ENCODE measurements at regions not wholly inside any gene's neighbourhood (a gene's known extent, or its start where the extent isn't known, plus 50 kb on each side); places are given as distances from the start of the nearest gene placed in this dataset.
"Not testable (repeated sequence)": the region's sequence is repeated elsewhere in the genome, so short reads cannot be mapped to it uniquely, and the experiment has no call there.

DNA sequence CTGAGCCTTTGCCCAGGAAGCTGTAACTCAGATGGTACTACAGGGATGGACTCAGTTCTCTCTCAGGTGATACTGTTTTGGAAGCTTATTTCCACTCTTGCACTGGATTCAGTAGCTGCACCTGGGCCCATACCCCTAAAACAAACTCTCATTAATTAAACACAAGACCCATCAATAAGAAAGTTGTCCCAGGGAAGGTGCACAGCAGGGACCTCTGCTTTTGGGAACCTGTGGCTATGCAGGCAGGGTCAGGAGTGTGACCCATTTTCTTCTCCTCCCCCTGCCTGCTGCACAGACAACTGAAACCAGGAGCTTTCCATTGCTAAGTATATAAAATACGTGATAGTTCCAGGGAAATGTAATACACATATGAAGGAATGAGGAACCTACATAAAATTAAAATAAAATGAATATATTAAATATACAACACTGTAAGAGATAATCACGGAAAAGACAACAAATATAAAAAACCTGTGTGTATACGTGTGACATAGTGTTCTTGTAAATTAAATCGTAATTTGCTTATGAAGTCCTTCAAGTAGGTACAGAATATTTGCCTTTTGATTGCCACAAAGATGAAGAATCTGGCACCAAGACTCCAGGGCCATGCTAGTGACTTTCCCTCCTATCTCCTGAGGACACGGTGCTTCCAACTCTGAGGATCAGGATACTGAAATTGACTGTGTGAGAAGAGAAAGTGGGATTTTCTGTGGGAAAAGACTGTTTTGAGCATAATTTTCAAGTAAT, 101.6 kb upstream of the GOLGA6L6 start:
- no peaks in the 10 kb centered on the region for H3K36me3 ChIP-seq (ENCODE audit: insufficient read depth, low read length)
- no peak for ATAC-seq (ENCODE audit: poor library complexity)
- no peak overlapping the region for H3K27ac Mint-ChIP-seq
- H3K36me3 Mint-ChIP-seq (ENCODE audit: low read depth), result no peaks in the 10 kb centered on the region
- peaks cover 23% of the 10 kb centered on the region for H3K27me3 Mint-ChIP-seq
- no peak overlapping the region for H3K4me3 Mint-ChIP-seq
- no peak overlapping the region for H3K27ac ChIP-seq (ENCODE audit: low read depth in 1 of 2, low read length in 2 of 2)
- TF ChIP-seq, protein P1, sequence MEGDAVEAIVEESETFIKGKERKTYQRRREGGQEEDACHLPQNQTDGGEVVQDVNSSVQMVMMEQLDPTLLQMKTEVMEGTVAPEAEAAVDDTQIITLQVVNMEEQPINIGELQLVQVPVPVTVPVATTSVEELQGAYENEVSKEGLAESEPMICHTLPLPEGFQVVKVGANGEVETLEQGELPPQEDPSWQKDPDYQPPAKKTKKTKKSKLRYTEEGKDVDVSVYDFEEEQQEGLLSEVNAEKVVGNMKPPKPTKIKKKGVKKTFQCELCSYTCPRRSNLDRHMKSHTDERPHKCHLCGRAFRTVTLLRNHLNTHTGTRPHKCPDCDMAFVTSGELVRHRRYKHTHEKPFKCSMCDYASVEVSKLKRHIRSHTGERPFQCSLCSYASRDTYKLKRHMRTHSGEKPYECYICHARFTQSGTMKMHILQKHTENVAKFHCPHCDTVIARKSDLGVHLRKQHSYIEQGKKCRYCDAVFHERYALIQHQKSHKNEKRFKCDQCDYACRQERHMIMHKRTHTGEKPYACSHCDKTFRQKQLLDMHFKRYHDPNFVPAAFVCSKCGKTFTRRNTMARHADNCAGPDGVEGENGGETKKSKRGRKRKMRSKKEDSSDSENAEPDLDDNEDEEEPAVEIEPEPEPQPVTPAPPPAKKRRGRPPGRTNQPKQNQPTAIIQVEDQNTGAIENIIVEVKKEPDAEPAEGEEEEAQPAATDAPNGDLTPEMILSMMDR (IDR thresholded peaks at IDR 0.05), result no peak
- no peak for DNase-seq
- peaks cover 6% of the 10 kb centered on the region for H3K4me1 ChIP-seq (ENCODE audit: insufficient read depth, low read length)
- intact Hi-C loops (cut with DNase I, micrococcal nuclease), result no loop called here
- no peaks in the 10 kb centered on the region for H3K9me3 ChIP-seq (ENCODE audit: control insufficient read depth in 1 of 2, insufficient read depth in 1 of 2, low read length in 2 of 2)
- H3K4me1 Mint-ChIP-seq (ENCODE audit: low read depth), result no peaks in the 10 kb centered on the region
- ChIA-PET CTCF (no interaction called here), POLR2A (no interaction called here)
- no peak overlapping the region for H3K4me3 ChIP-seq (ENCODE audit: low read length)
- no peaks in the 10 kb centered on the region for H3K9me3 Mint-ChIP-seq
- H3K27me3 ChIP-seq (ENCODE audit: control insufficient read depth in 1 of 2, insufficient read depth in 2 of 2, low read length in 2 of 2), result peaks cover 5 to 8% of the 10 kb centered on the region in 2 experiments

DNA sequence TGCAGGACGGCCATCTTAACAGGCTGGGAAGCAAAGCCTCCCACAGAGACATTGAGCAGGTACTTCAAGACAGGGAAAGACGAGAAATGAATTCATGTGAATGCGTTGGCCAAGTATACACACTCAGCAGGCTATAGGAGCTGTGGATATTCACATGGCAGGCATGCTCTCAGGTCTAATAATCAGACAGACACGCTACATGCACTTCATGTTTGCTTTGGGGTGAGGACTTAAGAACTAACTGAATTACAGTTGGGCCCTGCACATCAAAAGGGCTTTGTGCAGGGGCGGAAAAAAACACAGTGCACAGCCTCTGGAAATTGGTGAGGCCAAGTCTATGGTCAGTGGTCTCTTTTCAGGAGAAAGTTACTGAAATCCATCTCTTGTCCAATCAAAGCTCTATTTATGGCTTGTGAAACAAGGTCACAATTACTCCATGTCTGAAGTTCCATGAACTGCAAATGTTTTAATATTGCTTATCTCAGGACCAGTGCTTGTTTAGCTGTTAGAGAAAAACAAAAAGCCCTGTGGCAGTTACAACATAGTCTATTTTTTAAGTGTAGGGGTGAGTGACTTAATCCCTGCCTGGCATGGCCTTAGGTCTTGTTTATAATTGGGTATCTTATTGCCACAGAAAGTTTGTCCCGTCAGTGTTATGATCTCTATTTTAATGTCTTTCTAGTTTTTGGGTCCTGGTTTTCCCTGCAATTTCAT, 100.6 kb upstream of the GOLGA6L6 start:
- no peaks in the 10 kb centered on the region for H3K9me3 Mint-ChIP-seq
- H3K4me1 Mint-ChIP-seq (ENCODE audit: low read depth), result no peaks in the 10 kb centered on the region
- Histone ChIP-seq H3K9me3 (ENCODE audit: control insufficient read depth in 1 of 2, insufficient read depth in 1 of 2, low read length in 2 of 2) (no peaks in the 10 kb centered on the region), H3K36me3 (ENCODE audit: insufficient read depth, low read length) (no peaks in the 10 kb centered on the region), H3K27ac (ENCODE audit: low read depth in 1 of 2, low read length in 2 of 2) (no peak overlapping the region), H3K4me3 (ENCODE audit: low read length) (no peak overlapping the region), H3K4me1 (ENCODE audit: insufficient read depth, low read length) (peaks cover 6% of the 10 kb centered on the region), H3K27me3 (ENCODE audit: control insufficient read depth in 1 of 2, insufficient read depth in 2 of 2, low read length in 2 of 2) (peaks cover 5 to 8% of the 10 kb centered on the region in 2 experiments)
- TF ChIP-seq, protein P1 (IDR thresholded peaks at IDR 0.05), result no peak
- ChIA-PET POLR2A (no interaction called here), CTCF (no interaction called here)
- intact Hi-C loops (cut with DNase I, micrococcal nuclease), result no loop called here
- H3K36me3 Mint-ChIP-seq (ENCODE audit: low read depth), result no peaks in the 10 kb centered on the region
- DNase-seq (no peak), ATAC-seq (ENCODE audit: poor library complexity) (no peak)
- no peak overlapping the region for H3K27ac Mint-ChIP-seq
- H3K27me3 Mint-ChIP-seq, result peaks cover 23% of the 10 kb centered on the region
- H3K4me3 Mint-ChIP-seq, result no peak overlapping the region

DNA sequence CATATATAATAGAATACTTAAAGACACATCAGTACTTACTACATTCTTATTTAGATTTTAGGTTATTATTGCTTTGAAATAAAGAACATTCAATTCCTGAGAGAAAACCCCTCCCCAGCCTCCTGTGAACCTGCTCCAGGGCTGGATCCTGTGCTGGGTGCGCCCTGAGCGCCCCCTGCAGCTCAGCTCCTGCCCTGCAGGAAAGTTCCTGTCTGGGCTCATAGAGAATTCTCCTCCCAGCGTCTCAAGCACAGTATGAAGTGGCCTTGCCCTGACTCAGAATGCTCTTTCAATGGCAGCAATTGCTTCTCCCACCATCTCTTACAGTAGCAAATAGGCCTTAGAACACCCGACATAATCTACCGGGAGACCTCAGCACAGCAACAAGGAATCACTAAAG, 98.8 kb upstream of the GOLGA6L6 start:
- H3K4me1 ChIP-seq (ENCODE audit: insufficient read depth, low read length); H3K27ac ChIP-seq (ENCODE audit: low read depth in 1 of 2, low read length in 2 of 2); H3K4me1 Mint-ChIP-seq (ENCODE audit: low read depth); H3K36me3 Mint-ChIP-seq (ENCODE audit: low read depth); H3K4me3 ChIP-seq (ENCODE audit: low read length); H3K9me3 ChIP-seq (ENCODE audit: control insufficient read depth in 1 of 2, insufficient read depth in 1 of 2, low read length in 2 of 2); POLR2A ChIA-PET; CTCF ChIA-PET; H3K27me3 ChIP-seq (ENCODE audit: control insufficient read depth in 1 of 2, insufficient read depth in 2 of 2, low read length in 2 of 2); H3K9me3 Mint-ChIP-seq; H3K4me3 Mint-ChIP-seq; H3K27ac Mint-ChIP-seq; intact Hi-C loops (cut with DNase I, micrococcal nuclease); H3K36me3 ChIP-seq (ENCODE audit: insufficient read depth, low read length): not testable (repeated sequence)
- H3K27me3 Mint-ChIP-seq, result peaks cover 23% of the 10 kb centered on the region
- ATAC-seq (ENCODE audit: poor library complexity), result peak; percentile 86
- peak in 1 of 14 experiments; percentile 6 for DNase-seq

DNA sequence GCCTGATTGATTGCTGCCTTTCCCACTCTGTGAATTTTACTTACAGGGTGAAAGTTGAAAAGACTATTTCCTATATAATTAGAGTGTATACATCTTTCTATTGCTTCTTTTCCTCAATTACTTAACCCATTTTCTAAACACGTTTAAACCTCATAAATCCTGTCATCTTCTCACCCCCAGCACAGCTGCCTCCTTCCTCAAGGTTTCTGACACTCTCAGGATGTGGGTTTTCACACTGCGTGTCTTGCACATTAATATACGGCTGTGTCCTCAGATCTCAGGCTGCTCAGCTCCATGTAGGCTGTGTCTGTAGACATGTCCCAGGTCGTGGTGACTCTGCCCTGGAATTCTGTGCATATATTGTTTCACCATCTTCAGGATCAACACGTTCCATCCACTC, 97.6 kb upstream of the GOLGA6L6 start:
- CTCF ChIA-PET; H3K9me3 ChIP-seq (ENCODE audit: control insufficient read depth in 1 of 2, insufficient read depth in 1 of 2, low read length in 2 of 2); H3K27me3 ChIP-seq (ENCODE audit: control insufficient read depth in 1 of 2, insufficient read depth in 2 of 2, low read length in 2 of 2); POLR2A ChIA-PET; H3K27ac ChIP-seq (ENCODE audit: low read depth in 1 of 2, low read length in 2 of 2); intact Hi-C loops (cut with DNase I, micrococcal nuclease); H3K4me1 Mint-ChIP-seq (ENCODE audit: low read depth); H3K36me3 Mint-ChIP-seq (ENCODE audit: low read depth); H3K27ac Mint-ChIP-seq; H3K9me3 Mint-ChIP-seq; H3K4me3 Mint-ChIP-seq; H3K4me1 ChIP-seq (ENCODE audit: insufficient read depth, low read length); DNase-seq; H3K4me3 ChIP-seq (ENCODE audit: low read length); H3K36me3 ChIP-seq (ENCODE audit: insufficient read depth, low read length): not testable (repeated sequence)
- H3K27me3 Mint-ChIP-seq, result peaks cover 23% of the 10 kb centered on the region
- peak; percentile 43 for ATAC-seq (ENCODE audit: poor library complexity)

DNA sequence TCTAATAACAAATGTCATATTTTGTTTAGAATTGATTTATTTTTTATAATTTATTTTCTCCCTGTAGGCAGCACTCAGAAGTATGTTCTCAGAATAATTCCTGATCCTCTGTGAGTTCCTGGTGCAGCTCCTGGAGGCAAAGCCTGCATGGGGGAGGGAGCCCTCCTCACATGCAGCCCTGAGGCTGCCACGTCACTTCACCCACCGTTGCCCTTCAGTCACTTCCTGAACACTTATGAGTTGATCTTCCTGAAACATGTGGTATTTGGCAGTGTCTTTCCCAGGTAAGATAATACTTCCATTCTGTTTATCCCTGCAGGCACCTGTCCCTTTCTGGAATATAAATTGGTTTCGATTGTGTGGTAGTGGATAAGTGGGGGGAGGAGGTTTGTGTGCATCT, 95.9 kb upstream of the GOLGA6L6 start:
- H3K27me3 ChIP-seq (ENCODE audit: control insufficient read depth in 1 of 2, insufficient read depth in 2 of 2, low read length in 2 of 2); H3K27ac ChIP-seq (ENCODE audit: low read depth in 1 of 2, low read length in 2 of 2); H3K4me3 ChIP-seq (ENCODE audit: low read length); H3K4me3 Mint-ChIP-seq; H3K36me3 ChIP-seq (ENCODE audit: insufficient read depth, low read length); intact Hi-C loops (cut with DNase I, micrococcal nuclease); POLR2A ChIA-PET; ATAC-seq (ENCODE audit: poor library complexity); H3K4me1 ChIP-seq (ENCODE audit: insufficient read depth, low read length); CTCF ChIA-PET; H3K27ac Mint-ChIP-seq; DNase-seq; H3K27me3 Mint-ChIP-seq; H3K4me1 Mint-ChIP-seq (ENCODE audit: low read depth); H3K9me3 Mint-ChIP-seq; H3K9me3 ChIP-seq (ENCODE audit: control insufficient read depth in 1 of 2, insufficient read depth in 1 of 2, low read length in 2 of 2); H3K36me3 Mint-ChIP-seq (ENCODE audit: low read depth): not testable (repeated sequence)

DNA sequence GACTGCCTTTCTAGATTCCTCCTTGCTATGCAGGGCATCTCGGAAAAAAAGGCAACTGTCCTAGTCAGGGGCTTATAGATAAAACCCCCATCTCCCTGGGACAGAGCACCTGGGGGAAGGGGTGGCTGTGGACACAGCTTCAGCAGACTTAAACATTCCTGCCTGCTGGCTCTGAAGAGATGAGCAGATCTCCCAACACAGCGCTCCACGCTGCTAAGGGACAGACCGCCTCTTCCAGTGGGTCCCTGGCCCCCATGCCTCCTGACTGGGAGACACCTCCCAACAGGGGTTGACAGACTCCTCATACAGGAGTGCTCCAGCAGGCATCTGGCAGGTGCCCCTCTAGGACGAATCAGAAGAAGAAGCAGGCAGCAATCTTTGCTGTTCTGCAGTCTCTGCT, 87.9 kb upstream of the GOLGA6L6 start:
- intact Hi-C loops (cut with DNase I, micrococcal nuclease); H3K9me3 ChIP-seq (ENCODE audit: control insufficient read depth in 1 of 2, insufficient read depth in 1 of 2, low read length in 2 of 2); H3K36me3 ChIP-seq (ENCODE audit: insufficient read depth, low read length); H3K27me3 Mint-ChIP-seq; DNase-seq; H3K4me1 Mint-ChIP-seq (ENCODE audit: low read depth); H3K4me3 Mint-ChIP-seq; H3K27ac Mint-ChIP-seq; H3K27me3 ChIP-seq (ENCODE audit: control insufficient read depth in 1 of 2, insufficient read depth in 2 of 2, low read length in 2 of 2); H3K27ac ChIP-seq (ENCODE audit: low read depth in 1 of 2, low read length in 2 of 2); H3K4me1 ChIP-seq (ENCODE audit: insufficient read depth, low read length); ATAC-seq (ENCODE audit: poor library complexity); POLR2A ChIA-PET; H3K9me3 Mint-ChIP-seq; H3K36me3 Mint-ChIP-seq (ENCODE audit: low read depth); H3K4me3 ChIP-seq (ENCODE audit: low read length); CTCF ChIA-PET: not testable (repeated sequence)

All from CD4-positive, alpha-beta T cell (primary cell).